ENCODE measurements at regions not wholly inside any gene's neighbourhood (a gene's known extent, or its start where the extent isn't known, plus 50 kb on each side); places are given as distances from the start of the nearest gene placed in this dataset.

- Histone ChIP-seq H3K27me3 (ENCODE audit: control insufficient read depth, insufficient read depth, low read length) (no peaks in the 10 kb centered on the region), H2BK20ac (ENCODE audit: low read depth, low read length) (peak overlapping the region; percentile 61; the same call in 1 of the 2 replicates), H2AK5ac (ENCODE audit: low read depth, low read length) (peak overlapping the region; percentile 57; the same call in 1 of the 2 replicates), H2BK5ac (ENCODE audit: low read depth, low read length, poor library complexity, severe bottlenecking) (no peak overlapping the region), H3K9me3 (ENCODE audit: control insufficient read depth, insufficient read depth, low read length) (no peaks in the 10 kb centered on the region), H2BK120ac (ENCODE audit: low read depth, low read length) (peak overlapping the region; percentile 35; the same call in 1 of the 2 replicates), H4K91ac (ENCODE audit: insufficient read depth, low read depth, low read length) (no peak overlapping the region), H3K4me2 (ENCODE audit: low read depth, low read length) (no peak overlapping the region), H4K20me1 (ENCODE audit: insufficient read depth, low read length) (no peaks in the 10 kb centered on the region), H3K9me1 (ENCODE audit: insufficient read depth, low read length) (peaks cover under 1% of the 10 kb centered on the region), H2AK9ac (replicated peaks; ENCODE audit: low read depth, low read length, poor library complexity) (no peak overlapping the region), H3K27ac (ENCODE audit: insufficient read depth, low read length) (no peak overlapping the region), H3K79me1 (ENCODE audit: low read depth in 1 of 2, low read length in 2 of 2) (no peaks in the 10 kb centered on the region), H3K4me3 (ENCODE audit: insufficient read depth, low read depth, low read length) (no peak overlapping the region), H3K4ac (ENCODE audit: low read depth, low read length) (peak overlapping the region; percentile 65; the same call in 1 of the 2 replicates), H4K5ac (ENCODE audit: low read depth, low read length) (no peak overlapping the region), H3K56ac (ENCODE audit: extremely low read depth, insufficient read depth, low read length) (no peak overlapping the region), H3K9ac (ENCODE audit: low read depth, low read length) (no peak overlapping the region), H3K14ac (replicated peaks; ENCODE audit: low read depth, low read length) (no peak overlapping the region), H4K8ac (ENCODE audit: low read depth in 2 of 2, low read length in 2 of 2) (no peak overlapping the region), H2AFZ (replicated peaks; ENCODE audit: low read length, poor library complexity) (no peak overlapping the region), H3K36me3 (ENCODE audit: control insufficient read depth, insufficient read depth, low read length) (no peaks in the 10 kb centered on the region), H3K23ac (ENCODE audit: low read depth, low read length) (no peak overlapping the region), H3K18ac (ENCODE audit: low read depth, low read length) (no peak overlapping the region), H2BK15ac (ENCODE audit: low read depth, low read length) (no peak overlapping the region), H3K4me1 (ENCODE audit: control insufficient read depth, insufficient read depth, low read length) (peaks cover 5% of the 10 kb centered on the region)
- CTCF ChIA-PET, result no interaction called here
- in situ Hi-C loops (cut with MboI; ENCODE audit: low sequenced_read_pairs) (no loop called here), dilution Hi-C loops (cut with HindIII; ENCODE audit: low sequenced_read_pairs, unreplicated experiment) (no loop called here), intact Hi-C loops (cut with micrococcal nuclease) (no loop called here)
- no TSS peak for BruUV-seq (replicated peaks)
- TF ChIP-seq RFX5 (IDR thresholded peaks at IDR 0.05; ENCODE audit: low read depth, low read length) (no peak), MAZ (IDR thresholded peaks at IDR 0.05; ENCODE audit: borderline replicate concordance, low read depth, low read length) (no peak), MAFK (IDR thresholded peaks at IDR 0.05; ENCODE audit: low read depth, low read length) (no peak), RAD21 (IDR thresholded peaks at IDR 0.05; ENCODE audit: low read length) (no peak), POLR2A (IDR thresholded peaks at IDR 0.05; ENCODE audit: low read depth, low read length) (no peak), CHD1 (IDR thresholded peaks at IDR 0.05; ENCODE audit: low read depth, low read length) (no peak)
- no peak for ATAC-seq (ENCODE audit: low read depth)
- WGBS, 2 experiments (ENCODE audit: extremely low coverage in 2 of 2, insufficient read length in 1 of 2), result no CpG with 5 or more reads among the region's 4 CpGs
- POLR2A ChIA-PET (ENCODE audit: unreplicated experiment), result no interaction called here
- no peak for DNase-seq
These were observed 273.6 kb upstream of the PITRM1 start for GRCh38 chr10:3446221-3446620.
